Glomerular visceral epithelial cell (primary cell): ENCODE measurements at regions not wholly inside any gene's neighbourhood (a gene's known extent, or its start where the extent isn't known, plus 50 kb on each side); places are given as distances from the start of the nearest gene placed in this dataset.
A peak's percentile ranks its signal among the peaks of the same experiment; 100 is the strongest.
"Not testable (repeated sequence)": the region's sequence is repeated elsewhere in the genome, so short reads cannot be mapped to it uniquely, and the experiment has no call there.

Experiments
- DNase-seq: peaks from one replicate; pipeline ENCODE4 v3.0.0-alpha.2; 2016; ENCODE audit errors: extremely low spot score

DNA sequence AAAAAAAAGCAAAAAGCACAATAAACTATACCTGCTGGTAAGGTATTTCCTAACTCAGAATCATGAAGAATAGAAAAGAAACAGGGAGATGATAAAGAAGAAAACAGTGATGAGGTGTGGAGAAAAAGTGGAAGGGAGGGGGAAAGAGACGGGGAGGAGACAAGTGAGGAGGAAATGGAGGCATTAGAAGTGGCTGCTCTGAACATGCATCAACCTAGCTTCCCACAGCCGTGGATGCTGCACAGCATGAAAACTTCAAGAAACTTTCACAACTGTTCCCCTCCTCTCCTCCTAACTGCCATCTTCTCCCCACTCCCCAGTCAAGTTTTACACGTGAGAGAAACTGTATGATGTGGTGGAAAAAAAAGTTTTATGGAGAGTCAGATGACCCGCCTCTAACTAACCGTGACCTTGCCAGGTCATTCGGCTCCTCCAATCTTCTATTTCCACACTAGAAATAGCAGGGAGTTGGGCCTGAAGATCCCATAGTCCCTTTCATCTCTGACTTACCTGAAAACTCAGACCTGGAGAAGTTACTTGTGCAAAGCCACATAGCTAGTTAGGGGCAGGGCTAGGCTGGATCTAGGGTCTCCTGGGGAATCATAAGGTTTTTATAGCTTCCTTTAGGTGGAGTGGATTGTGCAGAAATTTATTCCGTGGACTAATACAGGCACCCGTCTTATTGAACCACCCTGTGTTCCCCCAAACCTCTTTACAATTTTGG, 461.9 kb downstream of the KLF5 start:
- DNase-seq, result no peak

DNA sequence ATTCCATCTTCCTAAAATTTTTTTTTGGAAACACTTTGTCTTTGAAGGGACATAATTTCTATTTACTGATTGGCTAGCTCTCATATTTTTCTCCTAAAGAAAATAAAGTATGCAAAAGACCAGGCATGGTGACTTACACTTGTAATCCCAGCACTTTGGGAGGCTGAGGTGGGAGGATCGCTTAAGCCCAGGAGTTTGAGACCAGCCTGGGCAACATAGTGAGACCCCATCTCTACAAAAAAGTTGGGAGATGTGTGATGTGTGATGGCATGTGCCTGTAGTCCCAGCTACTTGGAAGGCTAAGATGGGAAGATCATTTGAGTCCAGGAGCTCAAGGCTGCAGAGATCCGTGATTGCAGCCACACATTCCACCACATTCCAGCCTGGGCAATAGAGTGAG, 461.3 kb downstream of the KLF5 start:
- DNase-seq, result not testable (repeated sequence)

DNA sequence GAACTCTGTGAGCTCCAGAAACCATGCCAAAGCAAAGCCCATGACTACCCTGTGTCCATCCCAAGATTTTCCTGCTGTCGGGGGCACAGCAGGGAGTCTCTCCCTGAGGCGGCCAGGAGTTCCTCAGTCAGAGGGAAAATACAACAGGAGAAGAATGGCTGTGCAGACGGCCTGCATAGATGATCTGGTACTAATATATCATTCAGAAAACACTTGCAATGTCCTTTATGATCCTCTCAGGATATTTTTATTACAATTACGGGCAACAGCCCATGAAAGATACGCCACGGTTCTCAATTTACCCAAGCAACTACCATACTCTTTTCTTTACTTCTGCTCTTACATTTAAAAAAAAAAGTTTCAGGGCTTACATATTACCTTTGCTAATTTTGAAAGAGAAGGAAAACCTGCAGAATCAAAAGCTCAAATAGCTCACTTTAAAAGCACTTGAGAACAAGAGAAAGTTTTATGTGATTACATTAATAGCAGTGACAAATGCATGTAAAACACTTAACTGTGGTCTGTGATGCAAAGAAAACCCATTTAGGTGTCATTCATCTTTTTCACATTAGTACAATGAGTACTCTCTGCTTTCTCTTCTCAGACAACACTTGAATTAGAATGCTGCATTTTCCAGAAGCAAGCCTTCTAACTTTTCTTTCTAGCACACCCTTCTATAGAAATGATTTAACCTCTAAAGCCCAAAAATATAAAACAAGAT, 460.8 kb downstream of the KLF5 start:
- DNase-seq, result no peak

DNA sequence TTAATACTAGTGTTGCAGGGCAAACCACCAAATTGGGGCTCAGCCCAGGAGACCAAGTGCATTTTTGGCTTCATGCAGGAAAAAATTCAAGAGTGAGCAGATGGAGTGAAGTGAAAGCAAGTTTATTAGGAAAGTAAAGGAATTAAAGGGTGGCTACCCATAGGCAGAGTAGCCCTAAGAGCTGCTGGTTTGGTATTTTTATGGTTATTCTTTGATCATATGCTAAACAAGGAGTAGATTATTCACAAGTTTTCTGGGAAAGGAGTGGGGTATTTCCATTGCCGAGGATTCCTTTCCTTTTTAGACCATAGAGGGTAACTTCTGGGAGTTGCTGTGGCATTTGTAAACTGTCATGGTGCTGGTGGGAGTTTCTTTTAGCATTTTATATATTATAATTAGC, 459.0 kb downstream of the KLF5 start:
- no peak for DNase-seq

DNA sequence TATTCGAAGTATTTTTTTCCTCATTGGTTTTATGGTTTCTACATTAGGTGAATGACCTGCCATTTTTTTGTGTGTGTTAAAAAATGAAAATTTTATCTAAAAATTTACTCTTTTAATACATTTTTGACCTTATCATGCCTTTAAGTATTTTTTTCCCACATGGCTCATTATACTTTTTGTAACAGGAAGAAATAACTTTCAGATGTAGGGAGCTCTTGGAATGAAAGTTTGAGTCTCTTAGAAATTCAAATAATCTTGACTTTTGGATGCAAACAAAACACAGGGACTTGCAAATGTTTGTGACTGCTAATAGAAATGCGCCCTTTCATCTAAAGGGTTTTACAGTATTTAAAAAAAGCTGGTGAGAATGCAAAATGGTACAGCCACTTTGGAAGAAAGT, 457.9 kb downstream of the KLF5 start:
- no peak for DNase-seq

DNA sequence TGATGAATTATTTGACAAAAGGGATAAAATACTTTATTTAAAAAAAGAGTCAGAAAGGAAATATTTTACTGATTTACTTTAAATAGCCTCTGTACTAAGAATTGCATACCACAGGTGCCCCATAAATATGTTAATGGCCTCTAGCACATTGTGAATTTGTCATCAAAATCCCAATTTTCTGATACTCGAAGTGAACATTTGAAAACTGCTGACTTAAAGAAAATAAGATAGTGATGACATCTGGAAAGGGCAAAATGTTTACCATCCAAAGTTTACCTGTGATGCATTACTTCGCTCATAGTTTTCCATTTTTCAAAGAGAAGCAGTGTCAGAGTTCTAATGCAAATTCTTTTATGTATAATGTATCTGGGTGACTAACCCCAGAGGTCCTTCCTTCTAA, 455.4 kb downstream of the KLF5 start:
- DNase-seq, result no peak

DNA sequence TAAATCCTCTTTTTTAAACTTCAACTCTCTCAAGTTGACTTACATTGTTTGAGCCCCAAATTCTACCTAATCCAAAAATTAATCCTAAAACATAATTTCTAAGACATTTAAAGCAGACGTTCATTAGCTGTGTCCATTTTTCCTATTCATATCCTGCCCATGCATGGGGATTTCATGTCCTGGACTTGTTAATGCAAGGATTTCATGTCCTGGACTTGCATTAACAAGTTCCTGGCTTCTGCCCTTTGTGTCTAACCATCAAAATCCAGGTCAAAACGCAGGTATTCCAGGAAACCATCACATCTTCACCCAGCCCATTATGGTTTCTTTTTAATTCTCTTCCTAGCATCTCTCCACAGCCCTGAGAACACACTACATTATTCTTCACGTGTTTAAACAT, 454.9 kb downstream of the KLF5 start:
- DNase-seq, result no peak

DNA sequence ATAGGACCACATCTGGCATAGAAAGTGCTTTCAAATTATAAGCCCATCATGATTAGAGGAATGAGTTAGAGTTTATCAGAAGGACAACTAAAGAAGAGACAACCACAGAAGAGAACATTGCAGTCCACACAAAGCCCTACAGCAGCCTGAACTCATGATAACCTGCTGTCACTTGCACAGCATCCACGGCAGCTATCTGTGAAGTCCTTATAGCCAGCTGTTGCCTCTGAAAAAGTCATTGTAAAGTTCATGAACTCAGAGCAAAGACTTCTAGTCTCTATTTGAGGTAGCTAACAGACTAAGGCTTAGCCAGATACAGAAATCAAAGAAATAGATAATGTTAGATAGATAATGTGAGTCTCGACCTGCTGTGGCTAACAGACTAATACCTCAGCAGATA, 450.0 kb downstream of the KLF5 start:
- no peak for DNase-seq

DNA sequence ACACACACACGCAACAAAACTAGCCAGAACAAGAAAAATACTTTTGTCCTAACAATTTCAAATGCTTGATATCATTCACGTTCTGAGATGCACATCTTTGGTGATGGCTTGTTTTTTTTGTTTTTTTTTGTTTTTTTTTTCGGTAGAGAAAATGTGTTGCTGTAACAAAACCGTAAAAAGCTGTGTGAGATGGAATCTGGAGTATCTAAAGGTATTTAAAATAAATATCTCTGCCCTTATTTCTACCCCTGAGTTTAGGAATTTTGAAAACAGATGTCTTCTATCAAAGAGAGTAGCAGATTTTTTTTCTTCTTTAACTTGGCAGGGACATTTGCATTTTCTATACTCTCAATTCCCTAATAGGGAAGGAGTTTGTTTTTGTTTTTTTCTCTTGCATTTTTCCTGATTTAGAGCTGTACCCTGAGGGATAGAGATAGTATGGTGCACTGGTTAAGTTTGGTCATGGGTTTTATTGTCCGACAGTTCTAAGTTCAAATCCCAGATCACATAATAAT, 446.6 kb downstream of the KLF5 start:
- DNase-seq, result no peak

DNA sequence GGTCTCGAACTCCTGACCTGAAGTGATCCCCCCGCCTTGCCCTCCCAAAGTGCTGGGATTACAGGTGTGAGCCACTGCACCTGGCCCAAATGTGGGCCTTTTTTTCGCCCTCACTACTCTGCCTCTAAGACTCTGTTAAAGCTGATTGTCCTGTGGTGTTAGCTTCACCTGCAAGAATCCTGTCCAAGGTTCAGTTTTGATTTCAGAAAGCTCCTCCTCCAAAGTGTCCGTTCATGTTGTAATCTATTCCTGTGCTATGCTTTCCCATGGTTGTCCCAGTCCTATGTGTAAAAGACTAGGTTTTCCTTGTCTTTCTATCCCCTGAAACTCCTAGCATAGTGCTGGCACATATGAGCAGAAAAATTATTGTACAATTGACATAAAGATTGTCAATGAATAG, 440.9 kb downstream of the KLF5 start:
- DNase-seq, result no peak

DNA sequence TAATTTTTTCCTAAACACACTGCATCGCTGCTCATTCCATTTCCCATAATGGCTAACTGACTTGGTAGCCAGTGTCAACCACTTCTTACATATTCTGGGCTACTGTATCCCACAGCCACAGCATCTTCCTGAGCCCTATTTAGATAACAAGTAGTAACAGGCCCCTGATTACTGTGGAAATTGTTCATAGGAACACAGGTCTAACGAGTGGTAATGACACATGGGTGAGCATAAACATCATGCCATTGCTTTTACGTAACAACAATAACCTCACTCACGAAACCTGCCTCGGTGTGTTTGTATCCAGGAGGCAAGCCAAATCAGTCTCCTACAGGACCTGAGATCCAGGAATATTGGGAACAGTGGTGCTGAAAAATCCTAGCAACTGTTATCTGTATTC, 438.6 kb downstream of the KLF5 start:
- no peak for DNase-seq

DNA sequence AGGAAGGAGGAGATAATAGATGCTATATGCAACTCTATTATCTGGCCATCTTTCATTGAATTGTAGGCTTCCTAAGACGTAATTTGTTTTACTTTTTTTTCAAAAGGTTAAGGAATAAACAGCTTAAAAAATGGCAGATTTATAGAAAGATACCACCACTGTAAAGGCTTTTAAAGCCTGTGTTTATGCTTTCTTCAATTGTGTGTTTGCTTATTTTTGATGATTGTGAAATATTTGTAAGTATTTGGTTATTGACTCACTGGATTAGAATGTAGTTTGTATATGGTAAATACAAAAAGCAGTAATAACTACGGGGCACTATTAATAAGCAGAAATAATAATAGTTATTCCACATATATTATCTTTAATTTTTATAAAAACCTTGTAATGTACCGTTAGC, 437.9 kb downstream of the KLF5 start:
- no peak for DNase-seq

DNA sequence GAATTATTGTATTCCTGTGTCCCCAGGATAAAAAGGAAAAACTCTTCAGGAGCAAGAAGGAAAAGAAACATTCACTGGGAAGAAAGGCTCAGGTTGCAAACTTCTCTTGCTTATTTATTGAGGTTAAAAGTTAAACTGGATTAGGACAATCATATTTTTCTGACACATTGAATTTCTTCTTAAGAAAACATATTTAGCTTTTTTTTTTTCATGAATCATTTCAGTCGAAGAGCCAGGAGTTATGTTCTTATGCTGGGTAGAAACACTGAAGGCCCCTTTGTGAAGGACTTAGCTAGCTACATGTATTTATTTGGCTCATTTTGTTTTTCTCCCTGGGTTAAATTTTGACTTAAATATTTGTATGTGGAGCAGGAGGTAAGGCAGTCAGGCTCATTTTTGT, 434.0 kb downstream of the KLF5 start:
- DNase-seq, result no peak

DNA sequence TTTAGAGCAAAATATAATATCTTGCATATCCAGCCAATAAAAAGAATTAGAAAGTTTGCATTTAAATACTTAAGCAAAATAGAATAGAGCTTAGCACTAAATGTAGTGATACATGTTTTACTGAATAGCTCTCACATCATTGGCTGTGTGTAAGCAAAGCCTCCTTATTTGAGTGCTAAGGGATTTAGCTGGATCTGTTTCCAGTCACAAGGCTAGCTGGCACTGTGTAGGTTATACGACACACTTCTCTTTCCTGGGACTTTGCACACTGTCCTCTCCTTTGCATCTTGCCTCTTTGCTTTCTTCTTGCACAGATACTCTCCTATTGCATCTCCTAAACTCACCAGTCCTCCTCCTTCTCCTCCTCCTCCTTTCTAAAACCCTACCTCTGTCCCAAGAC, 423.8 kb downstream of the KLF5 start:
- DNase-seq, result no peak

DNA sequence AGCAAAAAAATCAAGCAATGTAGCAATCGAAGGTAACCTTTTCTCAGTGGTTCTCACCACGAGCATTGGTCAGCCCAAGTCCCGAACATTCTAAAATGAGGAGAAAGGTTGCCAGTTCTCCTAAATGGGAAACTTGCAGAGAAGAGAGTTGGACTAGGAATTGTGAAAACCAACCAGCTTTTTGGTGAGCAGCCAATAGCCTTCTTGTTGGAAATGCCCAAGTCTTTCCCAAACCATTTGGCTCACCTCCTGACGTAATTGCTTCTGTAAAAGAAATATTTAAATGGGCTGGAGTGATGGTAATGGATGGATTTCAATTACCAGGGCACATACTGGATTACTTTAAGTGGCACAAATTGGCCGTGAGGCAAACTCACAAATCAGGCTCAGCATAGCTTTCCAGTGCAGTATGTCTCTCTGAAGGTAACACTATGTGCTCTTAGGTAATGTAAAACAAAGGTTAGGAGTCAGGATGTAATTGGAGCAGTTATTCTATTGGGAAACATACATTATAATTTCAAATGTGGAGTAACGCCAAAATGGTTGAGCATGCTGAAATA, 423.2 kb downstream of the KLF5 start:
- no peak for DNase-seq

DNA sequence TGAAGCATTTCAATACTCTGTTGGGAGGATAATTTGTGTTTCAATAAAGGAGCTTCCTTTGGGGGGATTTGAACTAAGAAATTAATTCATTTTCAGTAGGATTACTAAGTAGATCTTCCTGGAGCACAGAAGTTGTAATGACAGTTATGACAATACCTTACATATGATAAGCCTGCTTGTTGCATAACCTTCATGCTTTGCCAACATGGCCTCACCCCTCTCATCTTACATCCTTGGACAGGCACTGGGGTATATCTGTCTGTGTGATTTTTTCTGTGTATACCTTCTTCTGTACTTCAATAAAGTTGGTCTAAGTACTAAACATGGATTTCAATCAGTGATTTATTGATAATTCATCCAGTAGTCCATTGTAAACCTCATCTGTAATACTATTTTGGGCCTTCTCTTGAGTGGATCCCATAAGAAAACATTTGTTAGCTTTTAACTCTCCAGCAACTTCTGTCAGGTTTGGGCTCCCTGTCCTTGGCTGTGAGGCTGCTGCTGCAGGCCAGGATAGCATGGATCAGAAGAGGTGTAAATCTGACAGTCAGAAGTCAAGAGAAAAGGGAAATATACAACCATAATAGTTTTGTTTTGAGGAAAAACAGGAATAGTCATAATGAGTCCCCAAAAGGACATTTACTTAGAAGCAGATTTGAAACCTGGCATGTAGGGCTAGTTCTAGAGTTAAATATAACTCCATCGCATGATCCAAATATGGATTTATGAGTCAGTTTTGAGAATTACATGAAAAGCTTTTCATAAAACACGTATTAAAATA, 422.2 kb downstream of the KLF5 start:
- no peak for DNase-seq

DNA sequence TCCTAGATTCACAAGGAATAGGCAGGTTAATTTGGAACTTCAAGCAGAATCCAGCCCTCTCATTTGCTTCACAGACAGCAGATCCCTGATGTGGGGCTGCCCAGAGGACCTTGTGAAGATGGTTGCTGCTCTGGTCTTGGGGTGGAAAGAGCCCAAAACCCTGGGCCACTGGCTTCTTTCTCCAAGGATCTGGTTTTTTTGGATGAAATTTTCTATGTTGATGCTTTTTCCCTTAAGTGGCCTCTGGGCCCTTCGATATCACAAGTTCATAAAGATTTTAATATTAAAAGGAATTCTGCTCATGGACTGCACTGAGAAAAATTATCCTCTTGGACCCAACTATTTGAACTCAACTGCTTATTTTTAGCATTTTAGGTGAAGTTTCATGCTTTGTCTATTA, 421.1 kb downstream of the KLF5 start:
- no peak for DNase-seq

DNA sequence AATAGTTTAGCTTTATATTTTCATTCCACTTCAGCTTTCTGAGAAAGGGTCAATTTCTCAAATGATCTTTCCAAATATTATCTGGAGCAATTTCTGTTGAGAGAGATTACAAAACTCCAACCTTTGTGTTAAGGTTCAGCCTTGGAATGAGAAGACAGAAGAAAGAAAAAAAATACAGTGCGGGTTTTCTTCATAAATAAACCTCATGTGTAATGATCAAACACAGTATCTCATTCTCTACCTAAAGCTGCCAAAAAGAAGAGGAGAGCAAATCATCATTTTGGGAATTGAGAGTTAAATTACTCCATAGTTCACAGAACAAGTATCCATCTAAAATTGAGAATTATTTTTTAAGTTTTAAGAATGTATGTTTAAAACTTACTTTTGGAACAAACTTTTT, 420.5 kb downstream of the KLF5 start:
- DNase-seq, result no peak

DNA sequence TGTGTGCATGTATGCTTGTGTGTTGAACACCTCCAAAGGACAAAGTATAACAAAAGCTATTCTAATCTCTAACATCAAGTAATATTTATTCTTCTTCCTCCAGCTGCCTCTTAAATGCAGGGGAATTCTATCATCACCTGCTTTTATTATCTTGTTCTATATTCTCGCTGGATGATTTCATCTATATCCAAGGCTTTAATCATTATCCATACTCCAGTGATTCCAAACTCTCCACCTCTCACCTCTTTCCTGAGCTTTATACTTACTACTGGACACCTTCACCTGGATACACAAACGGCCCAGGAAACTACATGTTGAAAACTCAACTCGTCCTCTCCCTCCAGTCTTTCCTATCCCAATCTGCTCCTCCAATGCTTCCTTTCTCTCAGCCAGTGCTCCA, 418.6 kb downstream of the KLF5 start:
- DNase-seq, result no peak

DNA sequence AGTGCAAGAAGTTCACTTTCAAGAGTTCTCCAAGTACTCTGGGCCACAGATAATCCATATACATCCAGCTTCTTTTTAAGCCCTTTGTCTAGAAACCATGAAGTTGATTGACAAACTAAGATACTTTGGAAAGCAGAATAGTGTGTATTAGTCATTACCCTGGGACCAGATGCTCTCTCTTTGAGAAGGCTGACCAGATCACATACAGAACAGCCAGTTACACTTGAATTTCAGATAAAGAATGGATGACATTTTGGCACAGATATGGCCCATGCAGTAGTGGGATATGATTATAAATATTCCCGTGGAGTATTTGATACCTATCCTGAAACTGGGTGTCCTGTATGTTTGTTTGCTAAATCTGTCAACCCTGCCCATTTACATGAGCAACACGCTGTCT, 414.2 kb downstream of the KLF5 start:
- DNase-seq, result no peak

DNA sequence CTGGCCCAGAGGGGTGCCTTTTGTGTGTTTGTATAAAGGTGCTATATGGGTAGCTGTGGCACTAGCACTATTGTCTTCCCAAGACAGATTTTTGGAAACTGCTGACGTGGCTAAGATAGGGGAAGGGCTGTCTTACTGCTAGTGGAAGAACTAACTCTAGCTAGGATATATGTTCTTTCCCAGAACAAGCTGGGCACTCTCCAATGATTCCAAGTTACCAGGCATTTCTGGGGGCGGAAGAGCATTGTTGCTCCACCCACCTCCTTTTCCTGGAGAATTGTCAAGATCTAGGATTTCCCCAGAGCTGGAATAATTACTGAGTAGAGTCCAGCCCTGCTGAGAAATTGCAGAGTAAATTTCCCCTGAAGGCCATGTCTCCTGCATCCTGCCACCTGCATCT, 408.3 kb downstream of the KLF5 start:
- DNase-seq, result no peak

DNA sequence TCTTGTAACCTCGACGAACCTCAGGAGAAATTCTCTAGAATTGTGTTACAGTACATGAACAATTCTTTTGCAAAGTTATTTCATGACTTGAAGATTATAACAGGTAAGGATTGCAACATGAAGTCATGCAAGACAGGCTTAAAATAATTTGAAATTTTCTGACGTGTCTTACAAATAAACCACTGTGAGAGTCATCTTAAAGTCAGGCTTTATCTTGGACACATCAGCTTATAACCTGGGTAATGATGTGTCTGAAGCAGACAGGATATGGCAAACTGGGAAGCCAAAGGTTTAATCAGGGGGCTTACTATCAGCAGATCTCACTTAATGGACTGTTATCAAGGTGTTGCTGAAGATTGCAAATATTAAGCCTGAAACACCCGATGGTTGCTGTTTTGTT, 407.8 kb downstream of the KLF5 start:
- no peak for DNase-seq

DNA sequence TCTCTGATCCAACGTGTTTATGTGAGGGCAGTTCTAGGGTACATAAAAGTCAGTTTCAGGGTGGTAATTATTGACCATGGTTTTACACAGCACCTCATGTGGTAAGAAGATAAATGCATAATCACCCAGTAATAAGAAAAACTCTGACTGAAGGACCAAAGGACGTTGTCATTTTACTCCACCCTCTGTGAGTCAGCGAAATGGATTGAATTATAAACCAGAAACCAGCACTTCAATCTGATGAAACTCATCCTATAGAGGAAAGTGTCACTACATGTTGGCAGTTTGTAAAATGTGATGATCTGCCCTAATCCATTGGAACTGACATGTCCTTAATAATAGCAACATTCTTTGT, 406.8 kb downstream of the KLF5 start:
- DNase-seq, result peak; percentile 37
